COLO829 (cell line): ENCODE measurements at regions not wholly inside any gene's neighbourhood (a gene's known extent, or its start where the extent isn't known, plus 50 kb on each side); places are given as distances from the start of the nearest gene placed in this dataset.
"Not testable (repeated sequence)": the region's sequence is repeated elsewhere in the genome, so short reads cannot be mapped to it uniquely, and the experiment has no call there.

Source experiments
- DNase-seq: peaks from one replicate; pipeline ENCODE4 v3.0.0; 2012; ENCODE audit warnings: low spot score

DNA sequence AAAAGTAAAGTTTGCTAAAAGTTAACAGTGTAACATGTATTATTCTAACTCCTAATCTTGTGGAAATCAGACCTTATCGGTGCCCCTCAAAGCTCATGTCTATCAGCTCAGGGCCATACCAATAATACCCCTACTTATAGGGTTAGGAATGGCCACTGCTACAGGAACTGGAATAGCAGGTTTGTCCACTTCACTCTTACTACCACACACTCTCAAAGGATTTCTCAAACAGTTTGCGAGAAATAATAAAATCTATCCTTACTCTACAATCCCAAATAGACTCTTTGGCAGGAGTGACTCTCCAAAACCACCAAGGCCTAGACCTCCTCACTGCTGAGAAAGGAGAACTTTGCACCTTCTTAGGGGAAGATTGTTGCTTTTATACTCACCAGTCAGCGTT, 1677.7 kb downstream of the OLFM4 start:
- no peak for DNase-seq

DNA sequence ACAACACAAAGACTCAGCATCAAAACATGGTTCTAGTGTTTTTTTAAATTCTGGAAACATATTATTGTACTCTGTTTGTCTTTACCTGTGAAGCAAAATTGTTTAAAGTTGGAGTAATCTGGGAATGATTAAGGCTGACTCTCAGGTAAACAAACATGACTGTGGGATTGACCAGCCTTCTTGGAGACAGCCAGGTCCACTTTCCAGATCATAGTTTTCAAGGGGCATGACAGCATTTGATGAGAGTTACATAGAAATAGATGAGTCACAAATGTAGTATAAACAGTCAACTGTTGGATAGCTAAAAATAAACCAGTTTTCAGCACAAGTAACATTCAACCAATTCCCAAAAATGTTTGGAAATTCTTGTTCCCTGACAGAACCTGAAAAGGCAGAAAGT, 1680.9 kb downstream of the OLFM4 start:
- no peak for DNase-seq

DNA sequence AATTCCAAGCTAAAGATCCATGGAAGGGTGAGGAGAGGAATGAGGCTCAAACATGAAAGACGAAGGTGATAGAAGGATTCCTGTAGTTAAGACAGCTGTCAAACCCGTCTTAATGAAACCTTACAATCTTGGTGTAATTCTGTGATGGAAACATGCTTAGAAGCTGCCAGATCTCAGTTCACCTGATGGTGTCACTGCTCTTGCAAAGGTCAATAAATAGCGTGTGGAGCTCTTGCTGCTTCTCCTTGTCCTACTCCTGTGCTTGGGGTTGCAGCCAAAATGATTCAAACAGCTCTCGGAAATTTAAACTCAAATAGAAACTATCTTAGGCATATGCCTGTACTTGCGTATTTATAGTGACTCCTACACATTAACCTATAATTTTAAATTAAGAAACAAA, 1705.0 kb downstream of the OLFM4 start:
- DNase-seq, result no peak

GRCh38 chr13:54737211-54737610, 1708.6 kb downstream of the OLFM4 start:
- not testable (repeated sequence) for DNase-seq

DNA sequence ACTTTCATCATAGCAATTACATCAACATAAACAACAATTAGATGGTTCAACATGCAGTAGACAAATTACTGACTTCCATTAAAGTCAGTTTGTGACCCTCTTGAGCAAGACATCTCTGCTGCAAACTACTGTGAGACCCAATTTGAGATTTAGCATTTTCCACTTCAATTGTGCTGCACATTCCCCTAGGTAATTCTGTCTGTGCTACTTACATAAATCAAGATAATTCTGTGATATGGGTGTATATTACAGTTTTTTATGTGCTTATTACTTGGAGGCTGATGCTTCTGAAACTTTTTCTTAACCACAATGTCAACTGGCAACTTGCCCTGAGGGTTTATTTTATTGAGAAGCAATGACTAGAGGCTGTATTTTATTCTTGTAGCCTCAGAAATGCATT, 1714.4 kb downstream of the OLFM4 start:
- DNase-seq, result no peak

- no peak for DNase-seq
Observed at GRCh38 chr13:54744747-54745146, 1716.1 kb downstream of the OLFM4 start.

GRCh38 chr13:54750521-54750920, 1721.9 kb downstream of the OLFM4 start:
- DNase-seq, result no peak

DNA sequence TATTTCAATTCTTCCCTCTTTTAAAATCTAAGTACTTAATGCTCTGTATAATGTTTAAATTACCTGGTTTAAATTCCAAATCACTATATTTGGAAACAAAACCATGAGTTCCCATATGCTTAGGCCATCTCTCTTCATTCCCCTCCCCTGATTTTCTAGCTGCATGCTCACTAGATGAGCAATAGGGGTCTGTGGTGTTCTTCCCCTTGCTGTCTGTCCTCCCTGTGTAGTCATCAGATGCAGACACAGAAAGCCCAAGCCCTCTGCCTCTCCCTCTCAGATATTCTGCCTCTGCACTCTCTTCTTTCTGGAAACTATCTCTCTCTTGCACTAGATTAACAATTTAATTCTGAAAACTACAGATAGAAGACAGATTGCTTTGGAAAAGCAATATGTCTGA, 1730.2 kb downstream of the OLFM4 start:
- no peak for DNase-seq

DNA sequence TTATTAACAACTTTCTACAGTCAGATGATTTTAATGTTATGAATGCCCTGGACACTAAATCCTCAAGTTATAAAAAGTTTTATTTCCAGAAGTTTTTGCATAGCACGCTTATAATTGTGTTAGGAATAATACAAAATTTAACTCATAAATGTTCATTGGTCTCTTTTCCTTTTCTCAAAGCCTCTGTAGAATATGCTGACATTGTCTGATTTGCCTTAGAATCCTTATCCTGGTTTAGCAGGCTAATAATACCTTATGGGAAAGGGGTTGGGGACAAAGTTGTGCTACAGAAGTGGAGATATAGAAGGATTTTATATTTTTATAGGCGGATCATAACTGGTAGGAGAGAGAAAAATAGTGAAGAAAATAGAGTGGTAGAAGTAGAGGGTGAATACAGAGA, 1739.6 kb downstream of the OLFM4 start:
- no peak for DNase-seq

DNA sequence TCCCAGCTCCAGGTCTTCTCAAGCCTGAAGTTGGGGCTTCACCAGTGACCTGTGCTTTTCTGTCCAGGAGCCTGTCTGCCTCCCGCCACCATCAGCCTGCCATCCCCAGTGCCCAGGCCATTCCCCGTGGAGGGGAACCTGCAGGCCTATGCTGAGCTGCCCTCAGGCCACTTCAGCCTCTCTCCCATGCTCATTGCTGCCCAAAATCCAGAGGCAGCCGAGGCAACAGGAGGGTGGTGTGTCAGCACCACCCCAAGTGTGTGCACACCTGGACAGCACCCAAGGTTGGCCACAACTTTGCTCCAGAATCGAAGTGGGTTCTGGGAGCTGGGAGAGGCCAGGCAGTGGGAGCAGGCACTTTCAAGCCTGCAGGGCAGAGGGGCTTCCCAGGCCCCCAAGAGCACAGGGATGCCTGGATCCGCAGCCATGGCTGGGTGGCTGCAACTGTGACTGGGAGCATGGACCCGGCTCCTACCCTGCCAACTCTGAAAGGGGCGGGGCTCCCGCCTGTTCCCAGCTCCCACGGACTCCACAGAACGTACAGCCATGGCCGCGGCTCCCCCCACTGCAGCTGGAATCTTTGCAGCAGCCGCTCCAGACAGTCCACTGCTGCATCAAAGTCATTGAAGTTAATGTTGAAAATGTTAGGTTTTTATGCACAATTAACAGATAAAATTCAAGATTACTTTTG, 1747.0 kb downstream of the OLFM4 start:
- DNase-seq, result no peak

GRCh38 chr13:54787754-54788153, 1759.1 kb downstream of the OLFM4 start:
- DNase-seq, result no peak

DNA sequence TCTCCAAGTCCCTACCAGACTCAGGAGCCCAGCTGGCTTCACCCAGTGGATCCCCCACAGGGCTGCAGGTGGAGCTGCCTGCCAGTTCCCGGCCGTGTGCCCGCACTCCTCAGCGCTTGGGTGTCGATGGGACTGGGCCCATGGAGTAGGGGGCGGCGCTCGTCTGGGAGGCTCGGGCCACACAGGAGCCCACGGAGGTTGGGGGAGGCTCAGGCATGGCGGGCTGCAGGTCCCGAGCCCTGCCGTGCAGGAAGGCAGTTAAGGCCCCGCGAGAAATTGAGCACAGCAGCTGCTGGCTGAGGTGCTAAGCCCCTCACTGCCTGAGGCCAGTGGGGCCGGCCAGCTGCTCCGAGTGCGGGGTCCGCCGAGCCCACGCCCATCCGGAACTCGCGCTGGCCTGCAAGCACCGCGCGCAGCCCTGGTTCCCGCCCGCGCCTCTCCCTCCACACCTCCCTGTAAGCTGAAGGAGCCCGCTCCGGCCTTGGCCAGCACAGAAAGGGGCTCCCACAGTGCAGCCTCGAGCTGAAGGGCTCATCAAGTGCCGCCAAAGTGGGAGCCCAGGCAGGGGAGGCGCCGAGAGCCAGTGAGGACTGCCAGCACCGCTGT, 1771.1 kb downstream of the OLFM4 start:
- no peak for DNase-seq

GRCh38 chr13:54802226-54802625, 1773.6 kb downstream of the OLFM4 start:
- DNase-seq, result no peak

- no peak for DNase-seq
Observed at GRCh38 chr13:54805743-54806142, 1777.1 kb downstream of the OLFM4 start.

GRCh38 chr13:54821938-54822470, 1793.4 kb downstream of the OLFM4 start:
- DNase-seq, result not testable (repeated sequence)

DNA sequence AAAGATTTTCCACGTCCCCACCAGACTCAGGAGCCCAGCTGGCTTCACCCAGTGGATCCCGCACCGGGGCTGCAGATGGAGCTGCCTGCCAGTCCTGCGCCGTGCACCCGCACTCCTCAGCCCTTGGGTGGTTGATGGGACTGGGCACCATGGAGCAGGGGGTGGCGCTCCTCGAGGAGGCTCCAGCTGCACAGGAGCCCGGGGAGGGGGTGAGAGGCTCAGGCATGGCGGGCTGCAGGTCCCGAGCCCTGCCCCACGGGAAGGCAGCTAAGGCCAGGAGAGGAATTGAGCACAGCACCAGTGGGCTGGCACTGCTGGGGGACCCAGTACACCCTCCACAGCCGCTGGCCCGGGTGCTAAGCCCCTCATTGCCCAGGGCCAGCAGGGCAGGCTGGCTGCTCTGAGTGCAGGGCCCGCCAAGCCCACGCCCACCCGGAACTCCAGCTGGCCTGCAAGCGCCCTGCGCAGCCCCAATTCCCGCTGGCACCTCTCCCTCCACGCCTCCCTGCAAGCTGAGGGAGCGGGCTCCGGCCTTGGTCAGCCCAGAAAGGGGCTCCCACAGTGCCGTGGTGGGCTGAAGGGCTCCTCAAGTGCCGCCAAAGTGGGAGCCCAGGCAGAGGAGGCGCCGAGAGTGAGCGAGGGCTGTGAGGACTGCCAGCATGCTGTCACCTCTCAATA, 1800.9 kb downstream of the OLFM4 start:
- not testable (repeated sequence) for DNase-seq

GRCh38 chr13:54836273-54836672, 1807.7 kb downstream of the OLFM4 start:
- no peak for DNase-seq

GRCh38 chr13:54841682-54842081, 1813.1 kb downstream of the OLFM4 start:
- DNase-seq, result no peak

DNA sequence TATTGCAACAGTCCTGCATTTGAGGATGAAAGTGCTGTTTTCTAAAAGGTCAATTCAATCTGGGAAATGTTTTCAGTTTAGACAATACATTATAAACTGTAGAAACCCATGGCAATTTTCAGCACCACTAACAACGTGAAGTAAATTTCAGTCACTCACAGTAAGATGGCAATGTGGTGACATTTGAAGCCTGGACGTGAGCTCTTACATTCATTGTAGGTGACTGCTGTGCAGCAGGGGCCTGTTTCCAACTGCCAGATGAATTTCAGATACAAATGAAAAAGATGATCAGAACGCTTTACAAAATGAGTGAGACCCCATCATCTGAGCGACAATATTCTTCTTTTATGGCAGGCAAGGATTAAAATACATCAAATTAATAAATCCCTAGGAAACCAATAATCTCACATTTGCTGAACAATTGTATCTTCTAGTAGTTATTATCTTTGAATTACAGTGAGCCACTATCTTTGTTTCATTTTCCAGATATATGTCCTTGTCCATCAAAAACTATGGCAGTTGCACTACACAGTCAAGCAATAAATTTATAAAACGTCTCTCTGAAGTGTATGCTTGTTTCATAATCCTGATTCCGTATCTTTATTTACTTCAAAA, 1816.8 kb downstream of the OLFM4 start:
- no peak for DNase-seq

- DNase-seq, result no peak
Observed at GRCh38 chr13:54852831-54853230, 1824.2 kb downstream of the OLFM4 start.

DNA sequence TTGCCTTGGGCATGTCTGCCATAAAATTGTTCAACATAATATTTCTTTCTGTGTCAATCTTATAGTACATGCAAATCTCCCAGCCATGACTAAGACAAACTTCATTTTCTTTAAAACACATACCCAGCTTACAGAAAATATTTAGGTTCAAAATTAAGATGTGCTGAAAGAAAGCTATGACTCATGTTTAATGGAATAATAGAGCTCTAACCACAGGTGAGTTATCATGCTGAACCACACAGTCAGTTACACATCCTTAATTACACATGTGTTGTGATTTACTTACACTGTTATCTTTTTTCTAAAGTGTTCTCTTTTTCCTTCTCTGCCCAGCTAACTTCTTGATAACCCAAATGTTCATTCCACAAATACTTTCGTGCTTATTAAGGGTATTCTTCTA, 1831.2 kb downstream of the OLFM4 start:
- DNase-seq, result no peak

- DNase-seq, result no peak
Observed at GRCh38 chr13:54875111-54875510, 1846.5 kb downstream of the OLFM4 start.

GRCh38 chr13:54879036-54879435, 1850.4 kb downstream of the OLFM4 start:
- DNase-seq, result no peak
